HG03060 (cell line): ENCODE measurements at regions not wholly inside any gene's neighbourhood (a gene's known extent, or its start where the extent isn't known, plus 50 kb on each side); places are given as distances from the start of the nearest gene placed in this dataset.

ENCODE experiments used
- ATAC-seq: cut with Tn5 transposase; IDR thresholded peaks from one replicate; pipeline ENCODE4 v1.9.1; 2021; ENCODE audit warnings: low read depth, moderate number of reproducible peaks; ENCODE audit not compliant: unreplicated experiment

DNA sequence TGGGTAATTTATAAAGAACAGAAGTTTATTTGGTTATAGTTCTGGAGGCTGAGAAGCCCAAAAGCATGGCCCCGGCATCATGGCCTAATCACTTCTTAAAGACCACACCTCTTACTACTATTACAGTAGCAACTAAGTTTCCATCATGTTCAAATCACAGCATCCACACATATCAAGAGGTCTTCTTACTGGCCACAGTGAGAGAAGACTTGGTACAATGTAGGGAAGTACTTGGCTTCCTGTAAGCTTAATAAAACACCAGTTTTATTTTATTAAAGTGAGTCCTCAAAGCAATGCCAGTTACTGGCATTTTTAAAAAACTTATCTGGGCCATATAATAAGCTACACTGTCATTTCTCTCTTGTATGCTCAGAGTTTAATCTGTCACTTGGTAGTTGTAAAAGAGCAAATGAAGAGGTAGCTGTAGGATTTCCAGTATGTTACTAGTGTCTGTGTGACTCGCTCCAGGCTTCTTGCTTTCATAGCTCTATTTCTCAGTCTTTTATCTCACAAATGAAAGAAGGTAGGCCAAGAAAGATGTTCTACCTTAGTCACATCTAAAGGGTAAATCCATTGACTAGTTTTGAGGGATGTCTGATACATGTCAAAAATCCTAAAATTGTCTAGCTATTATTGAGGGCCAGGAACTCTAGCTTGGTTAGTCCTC lies 159.2 kb upstream of the CPEB2 start:
- ATAC-seq = no peak

DNA sequence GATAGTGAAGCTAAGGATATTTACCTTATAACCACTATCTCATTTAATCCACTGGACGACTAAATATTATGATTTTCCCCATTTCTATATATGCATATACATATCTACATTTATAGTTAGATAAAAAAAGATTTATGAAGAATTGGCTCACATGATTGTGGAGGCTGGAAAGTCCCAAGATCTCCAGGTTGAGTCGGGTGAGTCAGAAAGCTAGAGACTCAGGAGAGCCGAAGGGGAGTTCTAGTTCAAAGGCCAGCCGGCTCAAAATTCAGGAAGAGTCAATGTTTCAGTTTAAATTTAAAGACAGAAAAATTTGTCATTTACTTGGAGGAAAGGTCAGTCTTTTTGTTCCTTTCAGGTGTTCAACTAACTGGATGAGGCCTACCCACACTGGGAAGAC lies 158.2 kb upstream of the CPEB2 start:
- ATAC-seq = no peak

DNA sequence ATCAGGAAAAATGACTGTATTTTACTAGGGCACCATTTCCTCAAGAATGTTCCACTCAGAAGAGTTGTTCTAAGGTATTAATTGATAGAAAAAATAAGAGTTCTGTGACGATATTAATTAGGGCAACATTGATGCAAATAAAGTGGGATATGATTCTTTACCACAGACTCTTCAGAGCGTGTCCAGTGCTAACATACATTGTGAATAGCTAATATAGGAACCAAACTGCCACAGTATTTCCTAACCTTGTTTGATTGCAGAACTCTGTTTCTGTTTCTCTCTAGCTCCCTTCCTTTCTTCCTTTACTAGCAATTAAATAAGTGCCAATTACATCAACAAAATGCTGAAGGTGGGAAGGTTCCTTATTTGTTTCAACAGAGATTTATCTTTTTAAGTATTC lies 154.1 kb upstream of the CPEB2 start:
- ATAC-seq = no peak

DNA sequence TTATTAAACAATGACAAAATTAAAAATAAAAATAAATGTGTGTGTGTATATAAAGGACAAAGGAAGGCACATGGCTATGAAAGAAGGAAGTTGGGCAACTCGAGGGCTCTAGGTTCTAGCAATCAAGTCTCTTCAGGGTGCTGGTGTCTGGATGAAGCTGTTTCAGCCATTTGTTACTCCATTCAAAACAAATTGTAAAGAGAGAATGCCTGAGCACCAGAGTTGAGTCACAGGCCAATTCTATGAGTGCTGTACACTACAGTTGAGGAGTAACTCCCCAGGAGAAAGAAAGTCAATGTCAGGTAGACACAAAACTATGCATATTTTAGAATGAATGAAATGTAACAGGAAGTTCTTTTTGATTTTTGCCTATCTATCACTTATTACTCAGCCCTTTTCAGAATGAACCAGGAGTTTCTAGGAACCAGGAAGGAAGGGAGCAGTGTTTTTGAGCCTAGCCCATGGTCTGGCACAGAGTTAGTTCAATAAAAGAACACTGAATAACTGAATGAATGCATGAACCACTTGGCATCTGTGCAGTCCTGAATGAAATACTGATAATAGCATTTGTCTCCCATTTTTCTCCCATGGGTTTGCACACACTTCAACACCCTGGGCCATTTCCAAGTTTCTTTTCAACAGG lies 151.7 kb upstream of the CPEB2 start:
- no peak for ATAC-seq

DNA sequence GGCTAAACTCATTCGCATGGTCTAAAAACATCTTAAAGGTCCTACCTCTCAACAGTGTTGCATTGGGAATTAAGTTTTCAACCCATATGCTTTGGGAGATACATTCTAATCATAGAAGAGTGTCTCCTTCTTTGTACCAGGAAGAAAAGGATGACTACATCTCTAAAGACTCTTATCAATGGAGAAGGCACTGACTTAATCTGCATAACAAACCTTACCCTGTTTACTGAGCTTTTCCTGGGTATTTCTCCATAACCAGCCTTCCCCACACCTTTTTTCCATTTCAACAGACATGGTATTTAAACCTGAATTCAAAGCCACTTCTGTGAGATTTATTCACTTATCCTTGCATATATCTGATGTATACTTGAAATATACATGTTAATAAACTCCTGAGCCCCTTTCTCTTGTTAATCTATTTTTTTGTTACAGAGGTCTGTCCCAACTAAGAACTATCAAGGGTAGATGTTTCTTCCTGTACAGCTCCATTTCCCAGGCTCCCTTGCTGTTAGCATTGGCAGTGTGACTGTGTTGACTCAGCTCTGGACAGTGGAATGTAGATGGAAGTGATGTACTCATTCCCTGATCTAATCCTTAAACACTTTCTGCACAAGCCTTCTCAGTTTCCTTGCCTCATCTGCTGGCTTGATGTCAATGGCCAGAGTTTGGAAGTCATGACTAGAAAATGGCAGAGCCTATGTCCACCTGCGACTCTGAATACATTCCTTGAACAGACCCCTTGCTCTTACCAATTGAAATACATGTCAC lies 148.9 kb upstream of the CPEB2 start:
- ATAC-seq = no peak

DNA sequence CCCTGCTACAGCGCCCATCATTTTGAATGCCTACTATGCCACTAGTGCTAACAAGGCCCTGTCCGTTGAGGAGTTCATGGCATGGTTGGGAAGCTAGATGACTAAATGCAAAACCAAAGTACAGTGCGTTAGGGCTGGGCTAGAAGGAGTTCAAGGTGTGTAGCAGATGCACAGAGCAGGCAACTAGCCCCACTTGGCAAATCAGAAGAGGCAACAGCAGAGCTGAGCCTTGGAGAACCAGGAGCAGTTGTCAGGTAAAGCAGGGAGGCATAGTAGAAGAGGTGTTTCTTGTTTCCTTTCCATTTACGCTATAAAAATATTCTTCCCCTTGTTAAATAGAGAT lies 146.6 kb upstream of the CPEB2 start:
- ATAC-seq = no peak

DNA sequence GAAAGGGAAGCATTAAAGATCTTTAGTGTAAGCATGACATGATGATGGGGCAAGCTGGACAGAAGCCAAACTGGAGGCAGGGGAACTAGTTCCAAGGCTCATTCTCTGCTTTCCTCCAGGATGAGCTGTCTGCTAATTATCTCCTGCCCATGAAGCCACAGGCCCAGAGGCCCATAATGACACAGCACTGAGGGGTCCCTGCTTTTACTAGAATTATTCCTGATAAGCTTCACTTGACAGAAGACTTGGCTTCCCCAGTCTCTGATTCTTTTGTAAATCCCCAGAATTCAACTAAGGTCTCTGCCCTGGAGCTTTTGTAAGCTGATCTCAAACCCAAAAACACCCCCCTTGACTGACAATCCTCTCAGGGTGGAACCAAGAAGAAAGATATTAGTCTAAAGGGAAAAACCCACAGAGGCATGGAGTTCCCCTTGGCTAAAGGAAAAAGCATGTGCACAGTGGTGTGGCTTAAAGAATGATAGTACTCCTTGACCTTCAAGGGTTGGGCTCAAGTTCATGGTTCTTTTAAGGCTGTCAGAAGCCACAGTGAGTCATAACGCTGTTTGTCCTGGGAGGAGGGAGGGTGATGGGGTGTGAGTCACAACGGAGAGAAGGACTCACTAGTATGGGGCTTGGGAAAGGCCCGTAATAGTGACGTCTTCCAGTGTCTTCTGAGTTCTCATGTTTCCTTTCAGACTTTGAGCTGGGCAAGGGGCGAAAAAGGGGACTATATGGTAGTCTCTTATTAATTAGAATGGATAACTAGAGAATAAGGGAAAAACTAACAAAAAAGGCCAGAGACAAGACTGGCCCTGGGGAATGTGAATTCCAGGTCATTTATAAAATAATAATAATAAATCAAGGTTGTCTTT lies 146.0 kb upstream of the CPEB2 start:
- peak; percentile 94 for ATAC-seq

DNA sequence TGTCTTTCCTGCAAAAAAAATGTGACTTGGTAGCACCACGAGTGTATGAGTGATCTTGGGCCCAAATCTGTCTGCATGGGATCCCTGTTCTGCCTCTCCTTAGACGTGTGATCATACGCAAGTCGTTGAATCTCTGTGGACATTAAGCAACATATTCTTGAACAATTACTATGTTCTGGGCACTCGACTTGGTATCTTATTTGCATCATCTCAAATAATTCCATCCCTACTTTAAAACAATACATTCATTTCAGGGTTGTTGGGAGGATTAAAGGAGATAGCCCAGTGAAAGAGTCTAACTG lies 145.4 kb upstream of the CPEB2 start:
- ATAC-seq = no peak

DNA sequence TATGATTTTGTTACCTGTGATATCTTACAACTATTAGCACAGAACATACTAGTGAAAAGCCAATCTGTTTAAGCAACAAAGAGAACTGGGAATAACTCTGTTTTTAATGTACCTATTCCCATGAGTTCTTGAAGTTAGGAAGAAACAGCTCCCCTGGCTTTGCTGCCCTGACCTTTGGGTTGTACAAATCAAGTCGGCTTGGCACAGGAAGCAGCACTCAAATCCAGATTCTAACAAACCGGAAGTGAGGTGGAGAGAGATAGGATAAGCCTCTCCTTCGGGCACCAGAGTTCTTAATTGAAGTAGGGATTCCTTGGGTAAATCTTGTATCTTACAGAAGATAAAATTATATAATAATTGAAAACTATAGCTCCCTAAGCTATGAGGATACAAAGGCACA lies 144.8 kb upstream of the CPEB2 start:
- no peak for ATAC-seq

DNA sequence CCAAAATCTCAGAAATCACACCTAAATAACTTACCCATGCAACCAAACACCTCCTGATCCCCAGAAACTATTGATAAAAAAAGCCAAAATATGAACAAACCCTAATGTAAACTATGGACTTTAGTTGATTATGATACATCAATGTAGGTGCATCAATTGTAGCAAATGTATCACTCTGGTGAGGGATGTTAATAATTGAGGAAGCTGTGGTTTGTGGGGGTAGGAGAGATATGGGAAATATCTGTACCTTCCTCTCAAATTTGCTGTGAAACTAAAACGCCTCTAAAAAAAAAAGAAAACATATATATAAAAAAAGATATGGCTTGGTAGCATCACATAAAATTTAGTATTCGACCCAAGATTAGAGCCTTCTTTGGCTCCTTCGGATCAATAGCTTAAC lies 144.3 kb upstream of the CPEB2 start:
- no peak for ATAC-seq

DNA sequence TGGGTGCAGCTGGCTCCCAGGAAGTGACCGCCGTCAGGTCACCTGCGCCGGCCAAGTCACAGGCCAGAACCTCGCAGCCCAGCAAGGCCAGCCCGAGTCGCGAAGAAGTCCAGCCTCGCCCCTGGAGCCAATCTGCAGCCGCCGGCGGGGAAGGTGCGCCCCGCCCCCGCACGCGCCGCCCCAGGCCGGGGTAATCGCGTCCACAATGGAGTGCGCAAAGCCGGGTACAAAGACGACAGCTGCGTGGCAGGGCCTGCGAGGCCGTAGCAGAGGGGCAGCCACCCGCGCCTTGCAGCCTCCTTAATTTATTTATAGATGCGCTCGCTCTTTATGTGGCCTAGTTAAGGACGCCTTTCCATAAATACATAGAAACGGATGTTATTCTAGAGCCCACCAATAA lies 139.4 kb upstream of the CPEB2 start:
- no peak for ATAC-seq

DNA sequence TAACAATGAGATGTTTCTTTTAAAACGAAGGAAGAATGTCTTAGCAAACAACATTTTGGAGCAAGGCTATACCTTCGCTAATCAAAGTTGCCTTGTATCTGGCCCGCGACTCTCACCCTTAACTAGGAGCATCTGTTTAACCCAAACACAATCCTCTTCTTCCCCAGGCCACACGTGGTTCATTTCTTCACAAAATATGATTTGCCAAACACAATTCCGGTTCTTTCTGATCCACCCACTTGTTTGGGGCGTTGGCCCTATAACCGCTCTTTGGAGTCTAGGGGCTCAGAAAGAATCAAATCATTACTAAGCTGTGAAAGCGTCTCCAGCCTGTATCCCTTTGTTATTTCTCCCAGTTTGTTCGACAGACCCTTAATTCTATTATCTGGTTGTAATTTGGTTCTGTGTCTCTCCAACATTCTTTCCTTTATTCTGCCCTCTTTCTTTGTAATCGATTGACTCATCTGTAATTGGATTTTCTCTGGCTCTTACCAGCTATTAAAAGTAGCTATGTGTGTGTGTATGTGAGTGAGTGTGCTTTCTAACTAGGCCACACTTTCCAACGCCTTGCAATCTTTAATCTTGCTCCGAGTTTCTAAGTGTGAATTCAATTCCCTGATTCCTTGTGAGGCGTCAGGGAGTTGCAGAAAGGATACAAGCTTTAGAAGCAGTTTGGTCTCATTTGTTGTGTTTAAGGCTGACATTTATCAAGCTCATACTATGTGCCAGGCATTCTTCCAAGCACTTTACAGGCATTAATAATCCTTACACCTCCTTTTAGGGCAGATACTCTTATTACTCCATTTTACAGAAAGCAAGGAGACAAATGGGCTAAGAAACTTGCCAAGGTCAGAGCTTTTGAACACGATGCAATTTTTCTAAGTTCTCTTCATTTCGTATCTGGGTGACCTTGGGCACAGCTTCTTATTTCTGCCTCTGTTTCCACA lies 138.6 kb upstream of the CPEB2 start:
- no peak for ATAC-seq

DNA sequence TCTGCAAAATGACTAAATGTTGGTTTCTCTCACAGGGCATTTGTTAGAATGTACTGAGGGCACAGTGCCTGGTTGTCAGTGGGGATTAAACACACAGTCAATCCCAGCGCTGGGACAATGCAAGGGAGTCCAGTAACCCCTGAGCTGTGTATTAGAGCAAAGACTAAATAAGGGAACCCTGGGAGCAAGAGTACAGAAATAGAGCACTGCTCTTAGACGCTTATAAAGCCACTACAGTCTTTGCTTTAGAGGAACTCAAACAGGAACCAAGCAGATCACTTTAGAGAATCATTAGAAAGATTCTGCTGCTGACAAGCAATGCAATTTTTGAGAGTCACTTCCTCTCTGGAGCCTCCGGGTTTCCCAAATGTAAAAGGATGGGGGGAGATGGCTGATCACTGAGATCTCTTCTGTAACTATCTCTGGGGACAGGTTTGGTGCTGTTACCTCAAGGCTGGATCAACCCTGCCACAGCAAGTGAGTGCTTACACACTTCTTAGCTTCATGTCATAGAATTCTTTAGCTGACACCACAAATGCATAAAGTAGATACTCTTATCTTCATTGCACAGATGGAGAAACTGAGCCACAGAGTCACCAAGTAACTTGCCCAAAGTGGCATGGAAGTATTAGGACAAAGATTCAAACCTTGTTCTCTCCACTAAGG lies 137.8 kb upstream of the CPEB2 start:
- no peak for ATAC-seq

DNA sequence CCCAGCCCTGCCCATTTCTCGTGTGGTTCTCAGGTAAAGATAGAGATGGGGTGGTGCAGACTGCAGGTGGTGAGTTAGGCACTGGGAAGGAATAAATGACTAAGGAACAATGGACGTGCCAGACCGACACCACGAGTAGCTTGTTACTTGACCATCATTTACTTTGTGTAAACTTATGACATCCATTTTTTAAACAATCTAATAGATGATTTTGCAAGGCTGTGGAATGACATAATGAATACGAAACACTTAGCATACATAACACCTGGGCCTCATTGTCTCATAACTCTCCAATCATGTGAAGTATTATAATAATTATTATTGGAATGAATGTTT lies 137.3 kb upstream of the CPEB2 start:
- no peak for ATAC-seq

DNA sequence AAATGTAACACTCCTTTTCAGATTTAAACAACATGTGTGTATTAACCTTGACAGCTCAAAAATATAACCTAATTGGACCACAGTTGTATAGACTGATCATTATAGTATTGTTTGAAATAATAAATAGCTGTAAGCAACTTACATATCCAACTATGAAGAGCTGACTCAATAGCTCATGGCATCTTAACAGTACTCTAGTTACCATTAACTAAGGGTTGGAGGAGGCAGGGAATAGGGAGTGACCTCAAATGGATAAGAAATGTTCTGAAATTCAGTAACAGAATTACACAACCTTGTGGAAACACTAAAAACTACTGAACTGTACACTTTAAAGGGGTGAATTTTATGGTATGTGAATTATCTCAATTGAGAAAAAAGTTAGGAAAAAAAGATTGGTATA lies 136.5 kb upstream of the CPEB2 start:
- ATAC-seq = no peak

DNA sequence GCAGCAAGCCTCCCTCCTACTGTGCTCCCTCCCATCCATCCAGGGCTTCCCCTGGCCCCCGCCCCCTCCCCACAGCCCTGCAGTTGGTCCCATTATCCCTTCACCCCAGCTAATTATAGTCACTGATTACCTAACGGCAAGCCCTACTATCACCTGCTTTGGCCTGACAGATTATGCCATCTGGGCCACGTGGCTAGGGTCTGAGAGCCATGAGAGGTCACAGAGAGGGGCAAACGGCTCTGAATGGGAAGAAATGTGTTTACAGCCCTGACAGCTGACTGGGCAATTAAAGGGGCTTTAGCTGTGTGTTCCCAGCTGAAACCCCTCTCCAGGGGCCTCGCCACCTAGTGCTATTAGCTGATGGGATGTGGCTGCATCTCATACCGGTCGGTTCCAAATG lies 134.4 kb upstream of the CPEB2 start:
- no peak for ATAC-seq

DNA sequence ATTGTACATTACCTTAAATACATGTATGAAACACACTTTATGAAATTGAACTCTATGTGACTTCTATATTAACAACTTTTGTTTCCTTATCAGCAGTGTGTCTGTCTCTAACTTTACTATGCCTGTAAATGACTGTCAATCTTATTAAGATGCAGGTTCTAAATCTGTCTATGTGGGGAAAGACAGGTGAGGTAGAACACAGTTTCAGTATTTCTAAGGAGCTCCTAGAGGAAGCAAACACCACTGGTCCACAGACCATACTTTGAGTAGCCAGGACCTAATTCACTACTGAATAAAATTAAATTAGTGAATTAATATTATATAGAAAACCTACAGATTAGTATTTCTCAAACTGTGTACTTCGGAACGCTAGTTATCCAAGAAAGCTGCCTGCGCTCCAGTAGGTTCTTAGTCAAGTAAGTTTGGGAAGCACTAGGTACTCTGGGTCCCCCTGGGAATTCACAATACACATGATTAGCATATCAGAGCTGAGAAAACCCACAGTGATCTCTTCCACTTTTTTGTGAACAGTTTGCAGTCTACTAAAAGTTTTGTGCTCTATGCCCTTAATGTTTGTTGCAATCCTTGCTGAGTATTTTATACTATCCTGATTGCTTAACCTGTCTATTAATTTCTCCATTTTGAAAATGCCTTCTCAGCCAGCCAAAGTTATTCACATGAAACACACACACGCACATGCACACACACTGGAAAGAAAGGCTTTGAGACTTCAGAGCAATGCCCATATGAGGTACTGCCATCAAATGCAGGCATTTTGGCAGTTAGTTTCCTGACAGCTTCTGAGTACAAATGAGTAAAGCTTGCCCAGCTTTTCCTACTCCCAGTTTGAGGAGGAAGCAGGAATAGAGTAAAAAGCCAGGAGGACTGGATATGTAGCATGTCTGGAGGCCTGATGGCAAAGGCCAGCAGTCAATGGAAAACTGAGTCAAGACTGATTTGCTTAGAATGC lies 133.6 kb upstream of the CPEB2 start:
- no peak for ATAC-seq

DNA sequence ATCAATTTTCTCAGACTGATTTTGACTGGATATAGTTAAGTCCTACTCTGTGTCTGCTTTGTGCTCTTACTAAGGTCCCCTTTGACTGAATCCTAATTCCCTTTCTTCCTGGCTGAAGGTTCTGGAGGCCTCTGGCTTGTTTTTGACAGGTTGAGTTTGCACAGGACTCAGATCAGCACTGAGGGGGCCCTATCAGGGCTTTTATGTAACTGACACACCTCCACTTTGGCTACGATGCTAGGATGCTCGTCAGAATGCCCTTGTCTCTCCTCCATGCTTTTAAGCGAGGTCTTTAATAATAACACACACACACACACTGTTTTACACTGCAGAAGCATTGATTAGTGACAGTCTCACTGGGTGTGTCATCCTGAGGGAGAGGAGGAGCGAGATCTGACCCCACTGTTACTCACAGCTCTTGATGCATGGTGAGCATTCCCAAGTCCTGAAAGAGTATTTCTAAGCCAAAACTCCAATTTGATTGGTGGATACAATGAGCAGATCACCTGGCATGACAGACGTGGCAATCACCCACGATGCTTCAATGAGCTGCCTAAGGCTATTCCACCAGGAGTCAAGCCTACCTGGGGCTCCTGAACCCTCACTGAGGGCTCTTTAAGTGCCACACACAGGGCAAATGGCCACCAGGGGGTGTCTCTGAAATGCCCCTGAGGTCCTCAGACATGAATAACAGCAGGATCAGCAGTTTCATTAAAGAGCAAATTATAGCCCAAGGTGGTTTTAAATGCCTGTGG lies 130.4 kb upstream of the CPEB2 start:
- no peak for ATAC-seq
